ENCODE measurements at regions not wholly inside any gene's neighbourhood (a gene's known extent, or its start where the extent isn't known, plus 50 kb on each side); places are given as distances from the start of the nearest gene placed in this dataset.
A peak's percentile ranks its signal among the peaks of the same experiment; 100 is the strongest.

DNA sequence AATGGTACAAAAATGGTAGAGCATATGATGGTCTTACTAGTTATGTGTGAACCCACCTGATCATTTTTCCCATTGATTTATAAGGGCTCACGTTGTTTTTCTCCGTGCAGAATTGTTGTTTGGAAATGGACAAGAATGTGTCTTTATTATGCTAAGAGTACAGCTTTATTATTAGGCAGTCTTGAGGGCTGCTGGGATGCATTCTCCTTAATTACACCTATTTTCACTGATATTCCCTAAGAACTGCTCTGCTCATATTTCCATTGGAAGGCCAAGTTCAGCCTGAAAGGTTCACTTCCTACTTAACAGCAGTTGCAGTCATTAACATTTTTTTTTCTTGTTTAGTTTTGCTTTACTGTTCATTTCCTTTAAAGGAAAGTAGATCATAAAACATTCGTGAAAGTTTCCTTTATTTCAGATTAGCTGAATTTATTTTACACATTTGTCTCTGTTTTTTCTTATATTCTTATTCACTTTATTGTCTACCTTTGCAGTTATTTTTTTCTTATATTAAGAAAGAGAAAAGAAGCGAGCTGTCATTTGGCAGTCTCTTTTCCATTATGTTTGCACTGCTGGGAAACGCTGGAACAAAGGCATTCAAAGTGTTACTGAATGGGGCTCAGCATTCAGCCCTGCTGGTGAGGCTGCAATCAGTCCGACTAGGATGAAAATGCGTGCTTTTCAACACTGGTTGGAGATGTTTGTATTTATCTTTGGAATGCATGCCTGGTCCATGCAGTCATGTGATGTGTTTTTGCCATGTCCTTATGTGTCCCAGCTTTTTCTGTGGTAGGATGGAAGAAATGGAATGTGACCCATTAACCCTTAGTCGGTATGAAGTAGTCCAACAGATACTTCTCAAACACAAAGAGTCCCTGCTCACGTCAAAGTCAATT is 602.7 kb upstream of the ZNF608 start:
- DNase-seq: no peak

DNA sequence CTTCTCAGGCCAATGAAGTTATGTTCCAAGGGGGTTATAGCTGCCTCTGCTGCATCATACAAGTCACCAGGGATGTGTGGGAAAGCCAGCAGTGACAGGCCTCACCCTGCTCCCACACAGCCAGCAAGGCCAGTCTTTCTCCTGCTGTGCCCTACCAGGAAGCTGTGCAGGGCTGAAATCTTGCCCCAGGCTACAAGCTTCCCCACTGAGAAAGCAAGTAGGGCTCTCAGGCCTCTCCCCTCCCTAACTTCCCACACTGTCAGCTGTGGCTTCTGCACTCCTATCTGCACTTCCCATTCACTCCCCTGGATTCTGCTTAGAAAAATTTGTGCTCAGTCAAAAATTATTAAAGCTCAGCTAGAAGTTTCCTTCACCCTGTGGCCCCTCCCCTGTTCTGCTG is 611.2 kb upstream of the ZNF608 start:
- DNase-seq: peak; percentile 19

DNA sequence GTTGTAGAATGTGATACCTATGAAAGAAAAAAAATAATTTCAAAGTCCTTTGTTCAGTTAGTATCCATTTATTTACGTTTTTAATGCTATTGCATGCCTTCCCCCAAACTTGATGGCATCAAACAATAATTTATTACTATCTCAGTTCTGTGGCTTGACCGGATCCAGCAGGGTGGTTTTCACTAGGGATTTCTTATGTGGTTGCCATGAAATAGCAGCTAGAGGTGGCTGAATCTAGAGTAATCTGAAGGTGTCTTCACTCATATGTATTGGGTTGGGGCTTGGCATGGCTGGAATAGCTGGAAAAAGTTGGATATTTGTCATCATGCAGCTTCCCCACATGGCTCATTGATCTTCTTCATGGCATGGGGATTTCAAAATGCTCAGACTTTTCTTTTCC is 619.3 kb upstream of the ZNF608 start:
- DNase-seq: no peak

DNA sequence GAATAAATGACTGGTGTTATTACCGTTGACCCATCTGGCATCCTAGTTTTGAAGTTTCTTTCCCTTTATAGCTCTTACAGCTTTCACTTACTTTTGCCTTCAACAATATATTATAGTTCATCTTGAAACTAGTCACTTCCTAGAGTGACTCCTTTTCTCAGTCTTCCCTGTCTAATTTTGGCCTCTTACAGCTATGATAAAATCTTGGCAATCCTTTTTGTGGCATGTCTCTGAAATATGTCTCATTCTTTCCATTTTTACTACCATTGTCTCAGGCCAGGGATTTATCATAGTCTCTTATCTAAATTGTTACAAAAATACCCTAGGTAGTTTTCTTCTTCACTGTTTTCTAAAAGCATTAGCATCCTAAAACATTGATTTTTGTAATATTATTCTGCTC is 621.3 kb upstream of the ZNF608 start:
- no peak for DNase-seq

DNA sequence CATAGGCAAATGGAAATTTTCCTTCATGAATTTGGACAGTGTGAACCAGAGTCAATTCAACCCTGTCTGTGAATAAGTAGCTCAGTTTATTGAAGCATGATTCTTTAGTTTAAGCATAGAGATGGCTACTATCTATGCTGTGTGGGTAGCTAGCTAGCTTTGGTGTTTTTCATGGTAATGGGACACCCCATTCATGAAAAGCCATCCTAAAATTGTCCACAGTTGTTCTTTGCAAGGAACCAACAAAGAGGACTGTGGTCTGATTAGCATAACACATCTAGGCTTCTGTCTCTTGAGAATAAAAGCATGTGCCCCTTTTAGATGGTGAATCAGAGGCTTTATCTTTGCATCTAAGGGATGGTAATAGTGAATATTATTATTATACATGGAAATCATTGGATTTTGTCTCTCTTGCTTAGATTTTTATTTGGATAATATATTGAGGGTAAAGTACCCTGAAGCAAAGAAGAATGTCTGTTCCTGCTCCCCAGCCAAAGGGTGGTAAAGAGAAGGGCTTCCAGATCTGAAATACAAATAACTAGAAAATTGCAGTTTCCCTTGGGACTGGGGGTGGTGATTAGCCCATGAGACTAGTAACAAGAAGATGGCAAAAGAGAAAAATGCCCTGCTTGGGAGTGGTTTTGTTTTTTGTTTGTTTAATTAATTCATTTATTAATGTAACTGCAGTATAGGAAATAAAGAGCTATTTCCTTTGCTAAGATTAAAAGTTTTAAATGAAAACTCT is 624.2 kb upstream of the ZNF608 start:
- no peak for DNase-seq

DNA sequence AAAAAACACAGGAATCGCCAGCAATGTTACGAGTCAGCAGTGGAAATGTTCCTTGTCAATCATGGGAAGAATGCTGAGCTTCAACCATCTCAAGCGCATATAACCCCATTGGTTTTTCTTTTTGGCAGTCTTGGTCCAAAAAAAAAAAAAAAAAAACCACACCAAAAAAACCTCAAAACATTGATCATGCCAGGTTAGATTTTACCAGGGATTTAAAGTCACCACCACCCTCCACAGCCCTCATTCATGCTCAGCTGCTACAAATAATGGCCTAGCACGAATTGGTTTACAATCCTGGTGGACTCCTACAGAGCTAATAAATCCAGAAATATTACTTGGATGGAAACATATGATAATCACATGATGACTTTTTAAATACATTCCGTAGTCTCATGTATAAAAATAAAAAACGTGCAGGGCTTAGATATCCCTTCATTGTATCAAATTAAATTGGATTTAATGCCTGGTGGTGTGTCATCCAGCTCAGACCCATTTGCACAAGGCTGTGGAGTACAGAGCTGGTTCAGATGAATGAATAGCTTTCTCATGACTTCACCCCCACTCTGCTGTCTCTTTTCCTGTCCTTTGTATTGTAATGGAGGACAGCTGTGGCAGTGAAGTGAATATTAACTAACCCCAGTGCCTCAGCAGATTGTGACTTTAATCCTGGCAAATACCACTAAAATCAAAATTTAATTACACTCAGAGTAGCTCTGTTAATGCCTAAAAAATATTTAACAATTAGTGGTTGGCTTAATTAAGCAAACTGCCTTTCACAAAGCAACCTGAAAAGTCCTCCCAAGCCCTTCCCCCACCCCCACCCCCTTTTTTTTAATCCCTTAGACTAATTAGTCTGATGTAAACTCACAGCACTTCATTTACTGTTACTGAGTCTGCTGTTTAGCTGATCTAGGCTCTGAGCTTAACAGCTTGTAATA is 626.5 kb upstream of the ZNF608 start:
- DNase-seq: no peak

DNA sequence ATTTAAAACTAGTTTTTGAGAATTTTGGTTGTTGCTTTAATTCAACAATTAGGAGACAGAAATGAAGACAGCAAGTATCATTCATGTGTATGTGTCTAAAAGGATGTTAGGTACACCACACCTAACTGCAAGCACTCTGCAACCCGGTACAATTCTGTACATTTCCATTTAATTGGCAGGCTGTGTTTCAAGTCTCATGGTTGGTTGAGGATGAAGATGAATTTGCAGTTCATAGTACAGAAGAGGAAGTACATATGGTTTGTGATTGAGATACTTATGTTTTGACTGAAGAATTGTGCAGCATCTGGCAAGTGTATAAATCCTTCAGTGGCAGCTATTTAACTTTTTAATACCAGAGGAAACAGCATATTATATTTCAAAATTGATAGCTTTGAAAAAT is 628.7 kb upstream of the ZNF608 start:
- DNase-seq: no peak

DNA sequence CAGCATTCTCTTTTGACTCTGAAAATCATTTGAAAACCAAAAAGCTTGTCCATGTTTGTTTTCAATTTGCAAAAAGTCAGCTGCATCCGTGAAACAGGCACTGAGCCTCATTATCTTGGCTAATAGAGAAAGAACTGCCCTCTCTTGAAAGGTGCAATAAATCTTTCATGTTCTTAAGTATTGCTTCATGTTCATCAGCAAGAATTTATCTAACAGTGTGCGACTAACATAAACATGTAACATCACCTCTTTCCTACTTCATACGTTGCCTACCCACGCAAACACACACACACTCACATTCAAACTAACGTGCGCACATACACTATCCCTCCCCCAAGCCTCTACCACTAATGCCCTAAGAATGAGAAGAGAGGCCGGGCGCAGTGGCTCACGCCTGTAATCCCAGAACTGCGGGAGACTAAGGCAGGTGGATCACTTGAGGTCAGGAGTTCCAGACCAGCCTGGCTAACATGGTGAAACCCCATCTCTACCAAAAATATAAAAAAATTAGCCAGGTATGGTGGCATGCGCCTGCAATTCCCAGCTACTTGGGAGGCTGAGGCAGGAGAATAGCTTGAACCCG is 629.7 kb upstream of the ZNF608 start:
- no peak for DNase-seq

DNA sequence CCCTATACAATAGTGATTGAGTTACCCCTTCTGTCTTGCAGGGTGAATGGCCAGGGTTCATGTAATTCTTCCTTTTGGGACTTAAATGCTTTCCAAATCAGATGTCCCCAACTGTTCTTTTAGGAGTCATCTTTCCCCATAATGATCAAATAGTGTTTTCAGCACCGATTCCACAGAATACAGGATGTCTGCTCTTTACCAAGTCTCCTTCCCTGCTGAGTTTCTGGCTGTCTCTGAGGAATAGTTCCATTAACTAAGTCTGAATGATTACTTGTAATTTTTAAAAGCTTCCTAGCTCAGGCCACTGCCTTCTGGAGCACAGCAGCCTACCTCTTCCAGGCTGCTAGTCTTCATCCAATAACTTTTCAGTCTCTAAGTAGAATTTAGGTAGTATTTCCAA is 630.7 kb upstream of the ZNF608 start:
- DNase-seq: no peak

DNA sequence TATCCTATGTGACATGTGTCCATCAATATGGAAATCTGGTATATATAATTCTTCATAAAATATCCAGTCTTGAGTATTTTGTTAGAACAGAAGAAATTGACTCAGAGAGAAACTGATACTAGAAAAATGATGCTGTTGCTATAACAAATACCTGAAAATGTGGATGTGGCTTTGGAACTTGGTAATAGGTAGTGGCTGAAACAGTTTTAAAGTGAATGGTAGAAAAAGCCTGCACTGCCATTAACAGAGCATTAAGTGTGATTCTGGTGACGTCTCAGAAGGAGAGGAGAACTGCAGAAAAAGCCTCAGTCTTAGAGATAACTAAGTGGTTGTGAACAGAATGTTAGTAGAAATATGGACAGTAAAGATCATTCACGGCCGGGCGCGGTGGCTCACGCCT is 634.9 kb upstream of the ZNF608 start:
- DNase-seq: no peak

DNA sequence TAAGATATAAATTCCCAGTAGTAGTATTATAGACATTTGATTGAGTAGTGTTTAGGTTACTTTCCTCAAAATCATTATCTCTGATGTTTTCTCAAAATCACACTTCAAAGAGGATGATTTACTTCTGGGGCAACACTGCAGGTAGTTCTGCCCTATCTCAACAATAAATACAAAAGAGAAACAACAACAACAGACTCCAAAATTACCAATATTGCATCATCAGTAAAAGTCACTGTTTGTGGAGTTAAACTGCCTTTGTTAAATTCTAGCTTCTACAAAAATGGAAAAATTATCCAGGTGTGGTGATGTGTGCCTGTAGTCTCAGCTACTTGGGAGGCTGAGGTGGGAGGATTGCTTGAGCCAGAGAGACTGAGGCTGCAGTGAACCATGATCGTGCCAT is 637.6 kb upstream of the ZNF608 start:
- no peak for DNase-seq

DNA sequence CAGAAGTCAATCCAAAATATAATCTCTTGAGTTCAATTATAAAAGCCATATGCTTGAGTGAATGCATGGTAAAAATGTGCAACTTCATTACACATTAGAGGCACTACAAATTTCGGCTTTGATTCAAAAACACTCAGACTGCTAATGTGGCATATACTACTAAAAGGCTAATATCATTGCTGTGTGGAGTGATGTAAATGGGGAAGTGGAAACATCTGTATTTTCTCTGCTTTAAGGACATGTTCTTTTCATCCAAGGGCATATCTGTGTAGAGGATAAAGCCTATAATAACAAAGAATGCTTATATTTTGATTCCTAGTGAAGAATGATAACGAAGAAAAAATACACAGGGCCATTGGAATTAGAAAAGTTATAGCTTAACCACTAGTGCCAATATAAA is 643.9 kb upstream of the ZNF608 start:
- no peak for DNase-seq

DNA sequence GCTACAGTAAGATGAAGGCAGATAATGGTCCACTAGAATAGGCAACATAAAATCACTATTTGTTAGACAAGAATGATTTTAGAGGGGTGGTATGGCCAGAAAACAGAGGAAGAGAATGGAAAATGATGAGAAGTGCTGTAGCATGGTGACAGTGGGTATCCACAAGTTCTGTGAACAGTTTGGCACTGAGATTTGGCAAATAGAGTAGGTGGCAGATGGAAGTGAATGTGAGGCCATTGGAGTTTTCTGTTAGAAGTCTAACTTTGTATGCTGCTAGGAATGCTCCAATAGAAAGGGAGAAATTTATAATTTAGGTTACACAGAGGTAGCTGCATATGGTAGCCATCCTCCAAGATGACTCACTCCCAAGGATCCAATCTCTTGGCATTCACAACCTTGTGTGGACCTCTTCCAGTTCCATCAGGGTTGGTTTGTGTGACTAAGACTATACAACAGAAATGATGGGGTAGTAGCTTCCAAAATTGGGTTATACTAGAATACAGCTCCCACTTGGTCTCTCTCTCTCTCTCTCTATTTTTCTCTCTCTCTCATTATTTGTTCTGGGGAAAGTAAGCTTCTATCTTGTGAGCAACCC is 646.9 kb upstream of the ZNF608 start:
- no peak for DNase-seq

DNA sequence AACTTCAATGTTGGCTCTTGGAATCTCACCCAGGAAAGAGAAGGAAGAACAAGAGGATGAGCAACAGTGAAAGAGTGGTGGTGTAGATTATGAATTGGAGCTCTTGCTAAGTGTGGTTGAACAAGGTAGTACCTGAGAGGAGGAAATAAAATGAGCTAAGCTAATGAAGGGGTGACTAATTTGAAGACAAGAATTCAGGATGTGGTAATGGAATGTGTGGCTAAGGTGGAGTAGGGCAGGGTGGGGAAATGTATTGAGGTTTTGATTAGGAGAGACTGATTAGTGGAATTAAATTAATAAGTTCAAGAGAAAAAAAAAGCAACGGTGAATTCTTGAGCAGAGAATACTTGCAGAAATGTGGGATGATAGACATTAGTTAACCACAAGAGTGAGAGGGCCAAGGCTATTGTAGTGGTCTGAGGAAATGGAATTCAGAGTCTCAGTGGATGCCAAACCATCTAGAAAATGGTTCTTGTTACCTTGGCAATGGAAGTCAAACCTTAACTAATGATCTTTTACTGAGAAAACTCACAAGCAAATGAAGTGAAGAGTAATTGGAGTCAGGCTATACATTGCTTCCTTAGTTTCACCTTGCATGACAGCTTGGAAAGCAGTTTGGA is 648.3 kb upstream of the ZNF608 start:
- no peak for DNase-seq

DNA sequence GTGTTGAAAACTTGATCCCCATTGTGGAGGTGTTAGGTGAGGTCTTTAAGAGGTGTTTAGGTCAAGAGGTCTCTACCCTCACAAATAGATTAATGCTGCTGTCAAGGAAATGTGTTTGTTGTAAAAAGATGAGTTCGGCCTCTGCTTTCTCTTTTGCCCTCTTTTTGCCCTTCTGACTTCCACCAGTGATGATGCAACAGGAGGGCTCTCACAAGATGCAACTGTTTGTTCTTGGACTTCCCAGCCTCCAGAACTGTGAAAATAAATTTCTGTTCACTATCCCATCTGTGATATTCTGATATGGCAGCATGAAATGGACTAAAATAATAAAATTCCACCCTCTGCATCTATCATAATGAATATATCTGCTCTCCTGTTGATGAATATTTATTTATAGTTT is 650.0 kb upstream of the ZNF608 start:
- DNase-seq: no peak

DNA sequence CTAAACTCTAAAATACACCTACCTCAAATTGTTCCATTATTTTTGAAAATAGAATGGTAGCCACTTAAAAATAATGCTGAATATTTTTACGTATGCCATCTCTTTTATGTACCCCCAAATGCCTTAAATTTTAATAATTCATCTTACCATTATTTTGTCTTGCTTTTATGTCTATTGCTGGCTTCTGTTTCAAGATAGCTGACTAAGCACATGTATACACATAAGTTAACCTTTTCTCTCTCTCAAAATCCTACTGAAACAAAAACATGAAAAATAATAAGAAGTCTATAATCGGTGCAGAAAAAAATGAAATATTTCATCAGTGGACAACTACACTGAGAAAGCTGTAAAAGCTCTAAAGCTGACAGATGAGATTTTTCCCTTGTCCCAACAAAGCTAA is 652.0 kb upstream of the ZNF608 start:
- DNase-seq: no peak

DNA sequence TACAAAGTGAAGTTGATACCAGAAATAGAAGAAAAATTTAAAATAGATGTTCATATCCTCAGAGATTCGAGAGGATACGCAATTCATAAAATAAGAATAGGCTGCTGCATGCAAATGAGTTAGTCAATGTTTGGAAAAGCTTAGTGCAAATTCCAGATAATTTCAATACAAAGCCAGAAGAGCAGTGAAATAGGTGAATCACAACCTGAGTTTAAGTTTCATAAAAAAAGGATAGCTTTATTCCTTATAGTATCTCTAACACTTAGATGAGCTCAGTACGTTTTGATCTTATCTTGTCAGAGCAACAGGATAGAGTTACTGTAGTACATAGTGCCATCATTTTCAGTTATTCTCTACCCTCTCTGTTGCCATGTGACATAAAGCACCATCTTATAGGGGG is 653.4 kb upstream of the ZNF608 start:
- no peak for DNase-seq

DNA sequence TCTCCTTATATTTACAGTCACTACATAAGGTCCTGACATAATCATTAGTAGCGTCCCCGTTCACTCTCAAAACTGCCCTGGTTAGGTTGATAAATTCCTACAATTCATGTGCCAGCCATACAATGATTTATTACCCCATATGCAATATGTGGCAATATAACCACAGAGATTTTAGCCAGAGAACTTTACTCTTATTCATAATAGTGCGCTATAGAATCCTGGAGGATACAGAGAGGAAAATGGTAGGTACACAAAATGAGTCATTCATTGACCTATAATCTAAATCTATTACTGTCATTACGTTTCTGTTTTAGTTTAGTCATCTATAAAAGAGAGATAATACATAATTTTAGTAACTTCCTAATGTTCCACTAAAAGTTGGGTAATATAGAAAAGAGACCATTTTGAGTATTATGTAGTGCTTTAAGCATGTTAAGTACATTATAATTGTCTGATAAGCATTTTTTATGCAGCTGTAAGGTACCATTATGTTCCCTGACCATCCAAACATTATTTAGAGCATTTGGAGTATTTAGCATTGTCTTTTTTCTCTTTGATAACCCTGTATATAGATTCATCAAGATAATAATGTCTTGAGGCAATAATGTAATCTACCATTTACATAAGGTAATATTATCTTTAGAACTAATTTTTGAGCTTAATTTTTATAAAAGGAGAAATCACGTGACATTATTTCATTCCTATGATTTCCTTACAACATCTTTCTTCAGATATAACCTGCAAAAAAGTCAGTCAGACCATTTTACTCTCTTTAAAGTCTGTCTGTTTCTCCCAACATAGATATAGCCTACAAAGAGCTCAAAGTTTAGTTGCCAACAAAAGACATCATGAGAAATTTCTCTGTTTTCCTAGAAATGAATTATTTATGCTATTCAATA is 655.5 kb upstream of the ZNF608 start:
- no peak for DNase-seq

DNA sequence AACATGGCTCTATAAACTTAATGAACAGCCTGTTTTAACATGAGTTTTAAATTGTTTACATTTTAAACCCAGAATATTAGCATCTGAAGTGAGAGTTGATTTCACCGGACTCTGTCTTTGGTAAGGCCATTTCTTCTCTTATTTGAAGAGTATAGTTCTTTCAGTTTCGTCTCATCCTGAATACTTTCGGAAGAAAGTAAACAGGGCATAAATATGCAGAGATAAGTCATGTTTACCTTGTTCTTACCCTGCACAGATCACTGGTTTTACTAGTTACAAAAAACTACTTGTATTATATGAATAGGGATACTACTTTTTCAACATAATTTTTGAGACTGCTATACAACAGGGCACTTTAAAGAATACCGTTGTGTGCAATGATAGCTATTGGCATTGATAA is 656.3 kb upstream of the ZNF608 start:
- DNase-seq: no peak

DNA sequence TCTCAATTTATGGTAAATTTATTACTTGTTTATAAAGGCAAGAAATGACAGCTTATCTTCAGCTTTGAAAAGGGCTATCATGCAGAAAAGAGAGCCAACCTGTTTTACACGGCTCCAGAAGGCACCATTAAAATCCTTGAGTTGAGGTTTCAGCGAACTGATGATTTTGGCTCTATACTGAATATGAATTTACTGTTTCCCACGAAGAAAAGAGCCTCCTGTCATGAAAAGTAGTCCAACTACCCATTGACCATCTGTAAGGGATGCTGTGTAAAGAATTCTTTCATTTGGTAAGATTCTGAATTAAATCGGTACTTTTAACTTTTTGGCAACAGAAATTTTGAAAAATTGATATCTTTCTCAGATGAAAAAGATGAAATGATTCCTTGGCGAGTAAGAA is 657.6 kb upstream of the ZNF608 start:
- no peak for DNase-seq
